ENCODE measurements at regions not wholly inside any gene's neighbourhood (a gene's known extent, or its start where the extent isn't known, plus 50 kb on each side); places are given as distances from the start of the nearest gene placed in this dataset.

- no peaks in the 10 kb centered on the region for H3K4me1 ChIP-seq (ENCODE audit: control insufficient read depth, insufficient read depth, low read length)
- no peaks in the 10 kb centered on the region for H3K27me3 ChIP-seq (ENCODE audit: control insufficient read depth, insufficient read depth, low read length)
- no peak overlapping the region for H3K27ac ChIP-seq (ENCODE audit: low read depth, low read length)
- no peaks in the 10 kb centered on the region for H3K36me3 ChIP-seq (ENCODE audit: control insufficient read depth, insufficient read depth, low read length)
- no peaks in the 10 kb centered on the region for H3K9me3 ChIP-seq (ENCODE audit: control insufficient read depth, insufficient read depth, low read length)
- H3K4me3 ChIP-seq (ENCODE audit: low read depth, low read length), result no peak overlapping the region
- WGBS (ENCODE audit: insufficient coverage), result no CpG with 5 or more reads among the region's 1 CpG
- DNase-seq (ENCODE audit: low read depth in 4 of 6, low spot score in 6 of 6), result no peak
Observed at GRCh38 chr7:53596230-53596629, 560.8 kb downstream of the POM121L12 start.

- Histone ChIP-seq H3K27ac (ENCODE audit: low read depth, low read length) (no peak overlapping the region), H3K36me3 (ENCODE audit: control insufficient read depth, insufficient read depth, low read length) (no peaks in the 10 kb centered on the region), H3K27me3 (ENCODE audit: control insufficient read depth, insufficient read depth, low read length) (no peaks in the 10 kb centered on the region), H3K4me3 (ENCODE audit: low read depth, low read length) (no peak overlapping the region), H3K4me1 (ENCODE audit: control insufficient read depth, insufficient read depth, low read length) (no peaks in the 10 kb centered on the region), H3K9me3 (ENCODE audit: control insufficient read depth, insufficient read depth, low read length) (no peaks in the 10 kb centered on the region)
- 92% methylated on average over 3 of the region's 4 CpGs for WGBS (ENCODE audit: insufficient coverage)
- no peak for DNase-seq (ENCODE audit: low read depth in 4 of 6, low spot score in 6 of 6)
Observed at GRCh38 chr7:53600296-53600695, 564.9 kb downstream of the POM121L12 start.

GRCh38 chr7:53602817-53603418, 567.5 kb downstream of the POM121L12 start:
- 83% methylated on average over 5 of the region's 6 CpGs for WGBS (ENCODE audit: insufficient coverage)
- no peaks in the 10 kb centered on the region for H3K9me3 ChIP-seq (ENCODE audit: control insufficient read depth, insufficient read depth, low read length)
- peak in 1 of 6 donors; percentile 5 for DNase-seq (ENCODE audit: low read depth in 4 of 6, low spot score in 6 of 6)
- no peak overlapping the region for H3K4me3 ChIP-seq (ENCODE audit: low read depth, low read length)
- H3K4me1 ChIP-seq (ENCODE audit: control insufficient read depth, insufficient read depth, low read length), result no peaks in the 10 kb centered on the region
- H3K36me3 ChIP-seq (ENCODE audit: control insufficient read depth, insufficient read depth, low read length), result no peaks in the 10 kb centered on the region
- no peak overlapping the region for H3K27ac ChIP-seq (ENCODE audit: low read depth, low read length)
- H3K27me3 ChIP-seq (ENCODE audit: control insufficient read depth, insufficient read depth, low read length), result no peaks in the 10 kb centered on the region

GRCh38 chr7:53603461-53603860, 568.0 kb downstream of the POM121L12 start:
- Histone ChIP-seq H3K4me3 (ENCODE audit: low read depth, low read length) (no peak overlapping the region), H3K27ac (ENCODE audit: low read depth, low read length) (no peak overlapping the region), H3K4me1 (ENCODE audit: control insufficient read depth, insufficient read depth, low read length) (no peaks in the 10 kb centered on the region), H3K36me3 (ENCODE audit: control insufficient read depth, insufficient read depth, low read length) (no peaks in the 10 kb centered on the region), H3K9me3 (ENCODE audit: control insufficient read depth, insufficient read depth, low read length) (no peaks in the 10 kb centered on the region), H3K27me3 (ENCODE audit: control insufficient read depth, insufficient read depth, low read length) (no peaks in the 10 kb centered on the region)
- WGBS (ENCODE audit: insufficient coverage), result 92% methylated on average over 5 of the region's 6 CpGs
- DNase-seq (ENCODE audit: low read depth in 4 of 6, low spot score in 6 of 6), result no peak

DNA sequence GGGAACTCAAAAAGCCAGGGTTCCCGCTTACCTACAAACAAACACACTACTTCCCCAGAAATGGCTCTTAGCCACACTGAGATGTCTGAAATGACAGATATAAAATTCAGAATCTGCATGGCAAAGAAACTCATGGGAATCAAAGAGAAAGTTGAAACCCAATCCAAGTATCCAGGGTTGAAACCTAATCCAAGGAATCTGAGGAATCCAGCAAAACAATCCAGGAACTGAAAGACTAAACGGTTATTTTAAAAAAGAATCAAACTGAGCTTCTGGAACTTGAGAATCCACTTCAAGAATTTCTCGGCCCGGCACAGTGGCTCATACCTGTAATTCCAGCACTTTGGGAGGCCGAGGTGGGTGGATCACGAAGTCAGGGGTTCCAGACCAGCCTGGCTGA, 568.8 kb downstream of the POM121L12 start:
- WGBS (ENCODE audit: insufficient coverage), result 67% methylated on average over 2 of the region's 6 CpGs
- H3K27me3 ChIP-seq (ENCODE audit: control insufficient read depth, insufficient read depth, low read length), result no peaks in the 10 kb centered on the region
- no peak for DNase-seq (ENCODE audit: low read depth in 4 of 6, low spot score in 6 of 6)

GRCh38 chr7:53607961-53608360, 572.5 kb downstream of the POM121L12 start:
- Histone ChIP-seq H3K9me3 (ENCODE audit: control insufficient read depth, insufficient read depth, low read length) (no peaks in the 10 kb centered on the region), H3K4me3 (ENCODE audit: low read depth, low read length) (no peak overlapping the region), H3K4me1 (ENCODE audit: control insufficient read depth, insufficient read depth, low read length) (no peaks in the 10 kb centered on the region), H3K36me3 (ENCODE audit: control insufficient read depth, insufficient read depth, low read length) (no peaks in the 10 kb centered on the region), H3K27ac (ENCODE audit: low read depth, low read length) (no peak overlapping the region), H3K27me3 (ENCODE audit: control insufficient read depth, insufficient read depth, low read length) (no peaks in the 10 kb centered on the region)
- DNase-seq (ENCODE audit: low read depth in 4 of 6, low spot score in 6 of 6), result no peak
- WGBS (ENCODE audit: insufficient coverage), result no CpG with 5 or more reads among the region's 1 CpG

More for the DNA sequence above, 568.8 kb downstream of the POM121L12 start:
- Histone ChIP-seq H3K4me1 (ENCODE audit: control insufficient read depth, insufficient read depth, low read length) (no peaks in the 10 kb centered on the region), H3K27ac (ENCODE audit: low read depth, low read length) (no peak overlapping the region), H3K4me3 (ENCODE audit: low read depth, low read length) (no peak overlapping the region), H3K36me3 (ENCODE audit: control insufficient read depth, insufficient read depth, low read length) (no peaks in the 10 kb centered on the region), H3K9me3 (ENCODE audit: control insufficient read depth, insufficient read depth, low read length) (no peaks in the 10 kb centered on the region)

- no peak for DNase-seq (ENCODE audit: low read depth in 4 of 6, low spot score in 6 of 6)
- Histone ChIP-seq H3K27me3 (ENCODE audit: control insufficient read depth, insufficient read depth, low read length) (no peaks in the 10 kb centered on the region), H3K9me3 (ENCODE audit: control insufficient read depth, insufficient read depth, low read length) (no peaks in the 10 kb centered on the region), H3K4me1 (ENCODE audit: control insufficient read depth, insufficient read depth, low read length) (no peaks in the 10 kb centered on the region), H3K4me3 (ENCODE audit: low read depth, low read length) (no peak overlapping the region), H3K27ac (ENCODE audit: low read depth, low read length) (no peak overlapping the region), H3K36me3 (ENCODE audit: control insufficient read depth, insufficient read depth, low read length) (no peaks in the 10 kb centered on the region)
- WGBS (ENCODE audit: insufficient coverage), result 83% methylated on average over 1 of the region's 1 CpG
Observed at GRCh38 chr7:53609185-53609584, 573.8 kb downstream of the POM121L12 start.

- H3K27me3 ChIP-seq (ENCODE audit: control insufficient read depth, insufficient read depth, low read length), result no peaks in the 10 kb centered on the region
- no peak overlapping the region for H3K27ac ChIP-seq (ENCODE audit: low read depth, low read length)
- no peaks in the 10 kb centered on the region for H3K9me3 ChIP-seq (ENCODE audit: control insufficient read depth, insufficient read depth, low read length)
- H3K4me3 ChIP-seq (ENCODE audit: low read depth, low read length), result no peak overlapping the region
- no peak for DNase-seq (ENCODE audit: low read depth in 4 of 6, low spot score in 6 of 6)
- H3K36me3 ChIP-seq (ENCODE audit: control insufficient read depth, insufficient read depth, low read length), result no peaks in the 10 kb centered on the region
- WGBS (ENCODE audit: insufficient coverage), result 86% methylated on average over 1 of the region's 3 CpGs
- no peaks in the 10 kb centered on the region for H3K4me1 ChIP-seq (ENCODE audit: control insufficient read depth, insufficient read depth, low read length)
Observed at GRCh38 chr7:53611043-53611442, 575.6 kb downstream of the POM121L12 start.

DNA sequence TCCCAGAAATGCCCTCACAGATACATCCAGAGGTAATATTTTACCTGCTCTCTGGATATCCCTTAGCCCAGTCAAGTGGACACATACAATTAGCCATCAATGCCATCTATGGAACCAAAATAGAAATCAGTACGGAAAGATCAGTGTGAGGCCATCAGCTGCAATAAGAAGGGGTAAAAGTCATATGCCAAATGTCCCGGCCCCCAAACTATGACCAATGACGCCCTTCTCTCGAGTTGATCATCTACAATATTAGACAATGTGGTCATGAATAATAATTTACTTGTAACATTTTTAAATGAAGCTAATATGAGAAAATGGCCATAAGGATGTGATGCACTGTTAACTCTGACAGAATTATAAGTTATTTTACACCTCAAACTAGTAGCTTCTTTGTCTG, 588.9 kb downstream of the POM121L12 start:
- no peak for DNase-seq (ENCODE audit: low read depth in 4 of 6, low spot score in 6 of 6)
- Histone ChIP-seq H3K27me3 (ENCODE audit: control insufficient read depth, insufficient read depth, low read length) (no peaks in the 10 kb centered on the region), H3K4me3 (ENCODE audit: low read depth, low read length) (no peak overlapping the region), H3K36me3 (ENCODE audit: control insufficient read depth, insufficient read depth, low read length) (no peaks in the 10 kb centered on the region), H3K27ac (ENCODE audit: low read depth, low read length) (no peak overlapping the region), H3K9me3 (ENCODE audit: control insufficient read depth, insufficient read depth, low read length) (no peaks in the 10 kb centered on the region), H3K4me1 (ENCODE audit: control insufficient read depth, insufficient read depth, low read length) (no peaks in the 10 kb centered on the region)
- WGBS (ENCODE audit: insufficient coverage), result no CpG with 5 or more reads among the region's 4 CpGs

GRCh38 chr7:53628775-53629174, 593.3 kb downstream of the POM121L12 start:
- H3K4me3 ChIP-seq (ENCODE audit: low read depth, low read length), result no peak overlapping the region
- no CpG with 5 or more reads among the region's 6 CpGs for WGBS (ENCODE audit: insufficient coverage)
- H3K36me3 ChIP-seq (ENCODE audit: control insufficient read depth, insufficient read depth, low read length), result no peaks in the 10 kb centered on the region
- H3K27me3 ChIP-seq (ENCODE audit: control insufficient read depth, insufficient read depth, low read length), result no peaks in the 10 kb centered on the region
- H3K9me3 ChIP-seq (ENCODE audit: control insufficient read depth, insufficient read depth, low read length), result no peaks in the 10 kb centered on the region
- DNase-seq (ENCODE audit: low read depth in 4 of 6, low spot score in 6 of 6), result no peak
- H3K4me1 ChIP-seq (ENCODE audit: control insufficient read depth, insufficient read depth, low read length), result no peaks in the 10 kb centered on the region
- H3K27ac ChIP-seq (ENCODE audit: low read depth, low read length), result no peak overlapping the region
